Adrenal gland (tissue), 5 donors: ENCODE measurements at regions not wholly inside any gene's neighbourhood (a gene's known extent, or its start where the extent isn't known, plus 50 kb on each side); places are given as distances from the start of the nearest gene placed in this dataset.

Experiments
- CTCF ChIP-seq, 6 experiments: fragments of 450-650 bp in 4 of 6; fragments of 200-600 bp in 2 of 6; sonication (generic) in 1 of 6; IDR thresholded peaks; 1 replicate in 5 of 6; 2 replicates in 1 of 6; pipeline versions ENCODE4 v1.5.1 to v1.8.0; 2016 to 2021; ENCODE audit warnings: antibody characterized with exemption in 6 of 6, mild to moderate bottlenecking in 2 of 6, moderate library complexity in 1 of 6
- POLR2A ChIP-seq, 2 donors: fragments of 450-650 bp; IDR thresholded peaks; one replicate each; pipeline ENCODE4 v1.6.1; 2017; ENCODE audit warnings: antibody characterized with exemption in 2 of 2, mild to moderate bottlenecking in 2 of 2, moderate library complexity in 1 of 2
- donor health status: DM: no; HTN: no; CAD: no.

- no peak for TF ChIP-seq CTCF (IDR thresholded peaks at IDR 0.05)
- TF ChIP-seq POLR2A (IDR thresholded peaks at IDR 0.05), result no peak
Measured at GRCh38 chr4:171601091-171601490, 212.1 kb upstream of the GALNTL6 start.
